ENCODE measurements at regions not wholly inside any gene's neighbourhood (a gene's known extent, or its start where the extent isn't known, plus 50 kb on each side); places are given as distances from the start of the nearest gene placed in this dataset.

DNA sequence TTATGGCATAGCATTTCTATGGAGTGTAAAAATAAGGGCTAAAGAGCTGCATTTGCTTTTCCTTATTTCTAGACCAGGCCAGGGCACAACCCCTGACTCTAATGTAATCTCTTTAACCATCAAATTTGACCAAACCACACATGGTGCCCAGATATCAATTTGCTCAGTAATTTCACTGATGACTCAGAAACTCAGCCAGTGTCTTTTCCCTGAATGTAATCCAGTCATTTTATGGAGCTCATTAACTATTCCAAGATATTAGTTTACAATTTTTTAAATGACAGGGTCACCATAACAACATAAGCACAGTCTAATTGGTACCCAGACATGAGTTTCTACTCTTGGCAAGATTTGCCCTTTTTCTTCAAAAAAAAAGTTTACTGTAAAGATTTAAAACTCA, 270.8 kb upstream of the AGAP1 start:
- TF ChIP-seq RBAK (tag by site-specific recombination; IDR thresholded peaks at IDR 0.05), result no peak
- TF ChIP-seq ZBTB20 (tag by site-specific recombination; IDR thresholded peaks at IDR 0.05), result no peak
- TF ChIP-seq, protein P1, sequence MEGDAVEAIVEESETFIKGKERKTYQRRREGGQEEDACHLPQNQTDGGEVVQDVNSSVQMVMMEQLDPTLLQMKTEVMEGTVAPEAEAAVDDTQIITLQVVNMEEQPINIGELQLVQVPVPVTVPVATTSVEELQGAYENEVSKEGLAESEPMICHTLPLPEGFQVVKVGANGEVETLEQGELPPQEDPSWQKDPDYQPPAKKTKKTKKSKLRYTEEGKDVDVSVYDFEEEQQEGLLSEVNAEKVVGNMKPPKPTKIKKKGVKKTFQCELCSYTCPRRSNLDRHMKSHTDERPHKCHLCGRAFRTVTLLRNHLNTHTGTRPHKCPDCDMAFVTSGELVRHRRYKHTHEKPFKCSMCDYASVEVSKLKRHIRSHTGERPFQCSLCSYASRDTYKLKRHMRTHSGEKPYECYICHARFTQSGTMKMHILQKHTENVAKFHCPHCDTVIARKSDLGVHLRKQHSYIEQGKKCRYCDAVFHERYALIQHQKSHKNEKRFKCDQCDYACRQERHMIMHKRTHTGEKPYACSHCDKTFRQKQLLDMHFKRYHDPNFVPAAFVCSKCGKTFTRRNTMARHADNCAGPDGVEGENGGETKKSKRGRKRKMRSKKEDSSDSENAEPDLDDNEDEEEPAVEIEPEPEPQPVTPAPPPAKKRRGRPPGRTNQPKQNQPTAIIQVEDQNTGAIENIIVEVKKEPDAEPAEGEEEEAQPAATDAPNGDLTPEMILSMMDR (tag by site-specific recombination; IDR thresholded peaks at IDR 0.05), result no peak
- TF ChIP-seq, protein P2, sequence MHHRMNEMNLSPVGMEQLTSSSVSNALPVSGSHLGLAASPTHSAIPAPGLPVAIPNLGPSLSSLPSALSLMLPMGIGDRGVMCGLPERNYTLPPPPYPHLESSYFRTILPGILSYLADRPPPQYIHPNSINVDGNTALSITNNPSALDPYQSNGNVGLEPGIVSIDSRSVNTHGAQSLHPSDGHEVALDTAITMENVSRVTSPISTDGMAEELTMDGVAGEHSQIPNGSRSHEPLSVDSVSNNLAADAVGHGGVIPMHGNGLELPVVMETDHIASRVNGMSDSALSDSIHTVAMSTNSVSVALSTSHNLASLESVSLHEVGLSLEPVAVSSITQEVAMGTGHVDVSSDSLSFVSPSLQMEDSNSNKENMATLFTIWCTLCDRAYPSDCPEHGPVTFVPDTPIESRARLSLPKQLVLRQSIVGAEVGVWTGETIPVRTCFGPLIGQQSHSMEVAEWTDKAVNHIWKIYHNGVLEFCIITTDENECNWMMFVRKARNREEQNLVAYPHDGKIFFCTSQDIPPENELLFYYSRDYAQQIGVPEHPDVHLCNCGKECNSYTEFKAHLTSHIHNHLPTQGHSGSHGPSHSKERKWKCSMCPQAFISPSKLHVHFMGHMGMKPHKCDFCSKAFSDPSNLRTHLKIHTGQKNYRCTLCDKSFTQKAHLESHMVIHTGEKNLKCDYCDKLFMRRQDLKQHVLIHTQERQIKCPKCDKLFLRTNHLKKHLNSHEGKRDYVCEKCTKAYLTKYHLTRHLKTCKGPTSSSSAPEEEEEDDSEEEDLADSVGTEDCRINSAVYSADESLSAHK (tag by site-specific recombination; IDR thresholded peaks at IDR 0.05), result no peak
- TF ChIP-seq ZBTB8A (tag by site-specific recombination; IDR thresholded peaks at IDR 0.05), result no peak
- no peak for TF ChIP-seq ZNF221 (tag by site-specific recombination; IDR thresholded peaks at IDR 0.05; ENCODE audit: borderline replicate concordance)

Data from HEK293 (cell line).